ENCODE measurements at regions not wholly inside any gene's neighbourhood (a gene's known extent, or its start where the extent isn't known, plus 50 kb on each side); places are given as distances from the start of the nearest gene placed in this dataset.
"Not testable (repeated sequence)": the region's sequence is repeated elsewhere in the genome, so short reads cannot be mapped to it uniquely, and the experiment has no call there.

DNA sequence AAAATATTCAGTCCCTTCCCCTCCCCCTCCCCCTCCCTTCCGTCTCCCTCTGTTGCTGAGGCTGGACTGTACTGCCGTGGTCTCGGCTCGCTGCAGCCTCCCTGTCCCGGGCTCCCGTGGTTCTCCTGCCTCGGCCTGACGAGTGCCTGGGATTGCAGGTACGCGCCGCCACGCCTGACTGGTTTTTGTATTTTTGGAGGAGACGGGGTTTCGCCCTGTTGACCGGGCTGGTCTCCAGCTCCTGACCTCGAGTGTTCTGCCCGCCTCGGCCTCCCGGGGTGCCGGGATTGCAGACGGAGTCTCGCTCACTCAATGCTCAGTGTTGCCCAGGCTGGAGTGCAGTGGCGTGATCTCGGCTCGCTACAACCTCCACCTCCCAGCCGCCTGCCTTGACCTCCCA, 135.5 kb upstream of the PROKR2 start:
- not testable (repeated sequence) for DNase-seq

DNA sequence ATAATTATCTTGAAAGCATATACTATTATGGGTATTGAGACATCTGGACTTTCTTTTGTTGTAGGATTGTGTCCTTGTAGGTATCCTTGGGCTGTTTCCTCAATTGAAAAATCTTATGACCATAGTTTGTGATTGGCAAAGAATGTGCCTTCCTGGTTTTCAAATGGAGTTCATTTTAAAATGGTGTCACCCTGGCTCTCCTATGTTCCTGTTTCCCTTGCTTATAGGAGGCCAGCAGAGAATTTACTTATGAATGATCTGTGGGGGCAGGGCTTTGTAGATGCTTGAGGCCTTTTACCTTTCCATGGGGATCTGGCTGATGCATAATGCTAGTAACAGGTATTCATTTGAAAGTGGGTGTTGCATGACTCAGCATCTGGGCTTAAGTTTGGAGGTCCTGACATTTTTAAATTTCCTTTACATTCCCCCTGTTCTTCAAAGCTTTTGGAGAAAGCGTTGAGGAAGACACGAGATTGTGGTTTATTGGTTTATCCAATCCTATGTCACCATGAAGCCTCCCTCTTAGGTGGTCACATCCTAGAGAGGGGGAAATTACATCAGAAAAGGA, 135.0 kb upstream of the PROKR2 start:
- DNase-seq = no peak

DNA sequence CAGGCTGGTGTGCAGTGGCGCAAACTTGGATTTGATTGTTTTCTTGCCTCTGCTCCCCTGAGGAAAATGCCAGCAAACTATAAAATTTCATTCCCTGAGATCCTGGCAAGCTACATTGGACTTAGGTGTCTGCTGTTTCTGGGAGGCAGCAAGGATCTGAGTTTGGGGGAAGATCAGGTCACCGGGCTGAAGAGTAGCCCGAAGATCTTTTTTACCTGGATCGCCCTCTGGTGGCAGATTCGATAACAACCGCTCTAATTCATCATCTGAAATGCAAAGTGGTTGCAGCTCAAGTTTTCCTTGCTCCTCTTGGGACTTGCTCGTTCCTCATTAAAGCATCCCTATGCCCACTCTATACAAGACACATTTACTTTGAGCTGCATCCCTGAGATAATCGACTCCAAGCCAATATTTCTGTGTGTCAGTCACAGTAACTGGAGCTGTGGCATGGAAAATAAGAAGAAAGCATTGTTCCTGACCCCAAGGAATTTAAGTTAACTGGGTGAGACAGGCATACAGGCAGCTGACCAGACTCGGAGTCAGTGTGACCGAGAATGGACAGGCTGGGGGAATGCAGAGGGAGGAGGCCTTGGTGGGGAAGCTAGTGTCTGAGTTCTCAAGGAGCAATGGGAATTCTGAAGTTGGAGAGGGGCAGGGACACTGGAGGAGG, 131.8 kb upstream of the PROKR2 start:
- peak; percentile 36 for DNase-seq

DNA sequence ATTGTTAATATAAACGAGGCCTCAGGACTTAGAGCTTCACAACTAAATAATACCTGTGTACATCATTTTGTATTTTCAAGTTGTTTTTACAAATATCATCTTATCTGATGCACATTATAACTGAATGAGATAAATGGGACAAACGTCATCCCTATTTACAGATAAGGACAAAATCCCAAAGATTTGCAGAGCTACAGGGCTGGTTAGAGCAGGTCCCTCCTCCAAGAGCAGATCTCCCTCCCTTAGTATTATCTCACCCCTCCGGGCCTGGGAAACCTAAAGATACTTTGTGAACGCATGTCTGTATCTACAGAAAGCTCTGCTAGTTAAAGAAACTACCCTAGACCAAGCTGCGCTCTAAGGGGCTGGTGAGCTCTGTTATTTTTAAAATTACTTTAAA, 130.4 kb upstream of the PROKR2 start:
- no peak for DNase-seq

DNA sequence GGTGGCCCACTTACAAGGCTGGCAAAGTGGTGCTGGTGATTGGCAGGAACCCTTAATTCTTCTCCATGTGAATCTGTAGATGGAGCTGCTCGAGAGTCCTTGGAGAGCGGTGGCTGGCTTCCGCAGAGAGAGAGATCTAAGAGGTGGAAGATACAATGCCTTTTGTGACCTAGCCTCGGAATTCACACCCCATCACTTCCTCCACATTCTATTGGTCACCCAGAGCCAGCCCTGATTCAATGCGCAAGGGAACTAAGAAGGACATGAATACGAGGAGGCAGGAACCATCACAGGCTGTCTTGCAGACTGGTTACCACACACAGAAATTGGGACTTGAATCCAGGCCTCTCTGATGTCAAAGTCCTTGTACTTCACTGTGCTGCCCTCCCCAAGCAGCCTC, 128.9 kb upstream of the PROKR2 start:
- no peak for DNase-seq

DNA sequence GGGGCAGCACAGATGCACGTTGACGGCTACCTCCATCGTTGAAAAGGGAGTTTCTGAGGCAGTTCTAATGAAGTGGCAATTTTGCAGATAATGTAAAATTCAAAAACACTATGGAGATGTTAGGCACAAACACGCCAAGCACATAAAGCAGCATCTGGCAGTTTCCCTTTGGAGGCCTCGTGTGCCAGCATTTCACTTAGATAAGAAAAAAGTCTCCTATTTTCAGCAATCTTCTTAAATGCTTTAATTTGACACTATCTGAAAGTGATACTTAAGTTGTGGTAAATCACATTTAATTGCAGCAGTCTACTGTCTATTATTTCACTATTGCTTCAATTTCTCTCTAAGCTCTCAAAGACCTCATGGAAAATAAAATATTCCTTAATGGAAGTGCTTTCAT, 125.3 kb upstream of the PROKR2 start:
- DNase-seq = no peak

DNA sequence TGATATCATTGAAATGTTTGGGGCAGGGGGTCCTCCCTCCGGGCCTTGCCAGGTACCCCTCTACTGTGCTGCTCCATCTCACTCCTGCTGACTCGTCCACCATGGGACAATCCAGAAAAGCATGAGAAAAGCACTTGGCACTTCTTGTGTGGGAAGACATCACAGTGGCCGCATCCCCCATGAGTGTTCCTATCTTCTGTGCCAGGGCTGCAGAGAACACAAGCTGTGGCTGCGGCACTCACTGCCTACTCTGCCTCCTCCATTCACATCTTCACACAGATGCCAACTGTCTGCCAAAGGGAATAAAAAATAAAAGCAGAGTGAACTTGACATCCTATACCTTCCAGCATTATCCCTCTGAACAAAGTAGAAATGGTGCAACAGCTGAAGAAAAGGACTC, 117.4 kb upstream of the PROKR2 start:
- no peak for DNase-seq

DNA sequence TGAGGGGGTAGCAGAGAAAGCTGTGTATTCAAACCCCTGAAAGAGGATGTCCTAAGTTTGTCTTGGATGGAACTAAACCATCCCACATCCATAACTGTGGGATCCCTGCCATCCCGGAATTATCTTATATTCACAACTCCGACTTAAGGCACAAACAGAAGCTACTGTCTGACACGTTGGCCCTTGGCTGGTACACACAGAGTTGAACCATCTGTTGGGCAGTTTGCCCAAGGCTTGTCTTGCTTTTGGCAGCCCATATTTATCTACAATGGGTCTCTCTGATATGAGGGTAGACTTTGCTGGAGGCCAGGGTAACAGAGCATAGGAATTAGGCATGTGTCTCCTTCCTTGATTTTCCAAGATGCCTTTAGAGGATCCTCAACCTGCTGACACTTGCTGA, 116.6 kb upstream of the PROKR2 start:
- no peak for DNase-seq

DNA sequence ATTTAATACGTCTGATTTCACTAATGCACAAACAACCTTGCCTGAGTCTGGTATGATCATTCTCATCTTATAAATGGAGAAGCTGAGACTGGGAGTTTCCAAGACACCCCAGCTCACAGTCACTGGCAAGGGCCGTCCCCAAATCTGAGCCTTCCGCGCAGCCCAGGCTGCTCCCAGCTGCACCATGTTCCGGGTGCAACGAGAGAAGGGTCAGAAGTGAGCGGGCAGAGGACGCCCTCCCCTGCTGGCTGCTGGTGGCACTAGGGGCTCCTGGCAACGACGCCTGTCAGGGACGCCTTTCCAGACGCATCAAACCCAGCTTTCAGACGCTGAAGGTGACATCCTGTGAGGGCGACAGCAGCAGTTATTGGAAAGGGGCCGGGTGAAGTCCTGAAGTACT, 115.3 kb upstream of the PROKR2 start:
- no peak for DNase-seq

DNA sequence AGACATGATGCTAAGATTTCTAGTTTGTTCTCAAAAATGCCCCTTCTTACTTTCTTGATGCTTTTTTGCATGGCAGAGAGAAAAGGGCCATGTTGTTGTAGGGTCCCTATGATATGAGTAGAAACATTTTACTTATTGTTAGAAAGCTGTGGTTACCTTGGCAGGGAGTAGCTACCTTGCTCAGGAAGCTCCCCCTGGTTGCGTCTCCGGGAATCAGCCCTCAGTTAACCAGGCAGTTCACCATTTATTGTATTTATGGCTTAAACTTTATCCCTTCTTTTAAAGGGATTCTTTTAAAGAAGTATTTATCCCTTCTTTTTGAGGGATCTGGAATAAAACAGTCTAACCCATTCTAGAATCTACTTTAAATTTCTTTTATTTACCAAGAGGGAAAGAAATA, 113.9 kb upstream of the PROKR2 start:
- no peak for DNase-seq

DNA sequence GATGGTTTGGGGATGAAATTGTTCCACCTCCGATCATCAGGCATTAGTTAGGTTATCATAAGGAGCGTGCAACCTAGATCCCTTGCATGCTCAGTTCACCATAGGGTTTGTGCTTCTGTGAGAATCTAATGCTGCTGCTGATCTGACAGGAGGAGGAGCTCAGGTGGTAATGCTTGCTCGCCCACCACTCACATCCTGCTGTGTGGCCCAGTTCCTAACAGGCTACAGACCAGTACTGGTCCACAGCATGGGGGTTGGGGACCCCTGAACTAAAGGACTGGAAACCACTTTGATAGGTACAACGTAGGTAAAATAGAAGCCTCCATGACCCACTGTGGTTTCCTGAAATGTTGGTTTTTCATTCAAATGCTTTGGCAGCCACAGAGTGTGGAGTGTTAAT, 109.3 kb upstream of the PROKR2 start:
- DNase-seq = no peak

DNA sequence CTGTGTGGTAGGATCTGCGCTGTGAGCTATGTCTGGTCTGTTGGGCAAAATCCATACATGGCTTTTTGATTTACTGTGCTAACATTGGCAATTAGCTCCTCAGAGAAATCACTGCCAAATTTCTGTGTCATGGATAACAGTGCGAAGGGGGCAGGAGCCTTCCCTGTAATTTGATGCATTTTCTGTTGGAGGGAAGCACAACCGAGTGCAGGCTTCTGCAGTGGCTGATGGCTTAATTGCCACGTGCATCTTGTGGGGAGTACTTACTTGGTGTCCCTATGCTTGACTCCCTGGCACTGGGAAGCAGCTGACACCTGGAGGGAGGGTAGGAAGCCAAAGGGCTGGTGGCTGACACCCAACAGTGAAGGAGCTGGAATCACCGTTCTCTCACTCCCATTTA, 99.3 kb upstream of the PROKR2 start:
- no peak for DNase-seq

DNA sequence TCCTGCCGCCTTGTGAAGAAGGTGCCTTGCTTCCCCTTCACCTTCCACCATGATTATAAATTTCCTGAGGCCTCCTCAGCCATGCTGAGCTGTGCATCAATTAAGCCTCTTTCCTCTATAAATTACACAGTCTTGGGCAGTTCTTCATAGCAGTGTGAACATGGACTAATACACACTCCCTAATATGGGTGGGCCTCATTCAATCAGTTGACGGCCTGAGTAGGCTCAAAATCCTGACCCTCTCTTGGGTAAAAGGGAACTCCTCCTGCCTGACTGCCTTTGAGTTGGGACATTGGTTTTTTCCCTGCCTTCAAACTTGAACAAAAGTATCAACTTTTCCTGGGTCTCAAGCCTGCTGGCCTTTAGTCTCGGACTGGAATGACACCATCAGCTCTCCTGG, 96.6 kb upstream of the PROKR2 start:
- no peak for DNase-seq

DNA sequence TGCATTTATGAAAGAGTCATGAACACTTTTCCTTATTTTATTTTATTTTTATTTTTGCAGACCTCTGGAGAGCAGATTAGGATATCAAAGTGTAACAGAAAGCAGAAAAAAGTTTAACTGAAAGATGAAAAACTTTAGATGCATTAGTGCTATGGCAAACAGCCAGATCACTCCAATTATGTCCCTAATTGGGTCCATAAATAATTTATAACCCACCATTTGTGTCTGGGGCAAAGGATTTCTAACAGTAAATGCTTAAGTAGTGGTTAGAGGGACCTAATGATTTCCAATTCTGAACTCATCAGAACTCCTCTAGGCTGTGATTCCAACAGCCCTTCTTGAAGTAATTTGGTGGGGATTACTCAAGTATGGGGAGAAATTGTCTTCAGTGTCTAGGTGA, 93.7 kb upstream of the PROKR2 start:
- DNase-seq = no peak

DNA sequence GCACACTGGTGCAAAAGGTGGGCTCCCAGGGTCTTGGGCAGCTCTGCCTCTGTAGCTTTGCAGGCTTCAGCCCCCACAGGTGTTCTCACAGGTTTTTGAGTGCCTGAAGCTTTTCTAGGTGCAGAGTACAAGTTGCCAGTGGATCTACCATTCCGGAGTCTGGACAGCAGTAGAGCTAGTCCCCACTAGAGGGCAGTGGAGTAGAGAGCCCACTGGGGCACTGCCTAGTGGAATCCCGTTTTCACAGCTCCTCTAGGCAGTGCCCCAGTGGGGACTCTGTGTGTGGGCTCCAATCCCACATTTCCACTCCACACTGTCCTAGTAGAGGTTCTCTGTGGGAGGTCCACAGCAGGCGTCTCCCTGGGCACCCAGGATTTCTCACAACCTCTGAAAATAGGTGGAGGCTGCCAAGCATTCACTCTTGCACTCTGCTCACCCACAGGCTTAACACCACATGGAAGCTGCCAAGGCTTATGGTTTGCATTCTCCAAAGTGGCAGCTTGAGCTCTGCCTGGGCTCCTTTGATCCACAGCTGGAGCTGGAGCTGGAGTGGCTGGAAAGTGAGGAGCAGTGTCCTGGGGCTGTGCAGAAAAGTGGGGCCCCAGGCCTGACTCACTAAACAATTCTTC, 86.3 kb upstream of the PROKR2 start:
- DNase-seq = no peak

DNA sequence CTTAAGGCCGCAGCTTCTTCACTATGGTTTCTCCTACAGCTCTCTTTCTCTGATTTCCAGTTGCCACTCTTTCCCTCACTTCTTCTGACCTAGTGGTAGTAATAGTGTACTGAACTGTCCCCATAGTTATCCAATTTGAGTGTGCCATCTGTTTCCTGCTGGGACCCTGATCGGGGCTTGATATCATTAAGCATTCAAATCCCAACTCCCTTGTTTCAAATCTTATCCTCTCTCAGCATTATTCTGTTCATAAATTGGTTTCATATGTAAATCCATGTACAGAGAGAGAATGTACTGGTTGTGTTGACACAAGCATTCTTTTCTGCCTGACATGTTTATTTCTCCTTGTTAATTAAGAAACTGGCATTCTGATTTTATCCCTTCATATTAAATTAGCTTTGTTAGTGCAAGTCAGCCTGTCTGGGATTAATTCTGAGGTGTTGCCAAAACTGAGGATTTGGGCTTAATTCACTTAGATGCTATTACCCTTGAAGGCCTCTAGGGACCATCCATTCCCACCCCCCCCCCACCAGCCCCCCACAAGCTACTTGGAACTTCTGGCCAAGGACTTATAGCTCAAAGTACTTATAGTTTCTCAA, 84.6 kb upstream of the PROKR2 start:
- DNase-seq = no peak

DNA sequence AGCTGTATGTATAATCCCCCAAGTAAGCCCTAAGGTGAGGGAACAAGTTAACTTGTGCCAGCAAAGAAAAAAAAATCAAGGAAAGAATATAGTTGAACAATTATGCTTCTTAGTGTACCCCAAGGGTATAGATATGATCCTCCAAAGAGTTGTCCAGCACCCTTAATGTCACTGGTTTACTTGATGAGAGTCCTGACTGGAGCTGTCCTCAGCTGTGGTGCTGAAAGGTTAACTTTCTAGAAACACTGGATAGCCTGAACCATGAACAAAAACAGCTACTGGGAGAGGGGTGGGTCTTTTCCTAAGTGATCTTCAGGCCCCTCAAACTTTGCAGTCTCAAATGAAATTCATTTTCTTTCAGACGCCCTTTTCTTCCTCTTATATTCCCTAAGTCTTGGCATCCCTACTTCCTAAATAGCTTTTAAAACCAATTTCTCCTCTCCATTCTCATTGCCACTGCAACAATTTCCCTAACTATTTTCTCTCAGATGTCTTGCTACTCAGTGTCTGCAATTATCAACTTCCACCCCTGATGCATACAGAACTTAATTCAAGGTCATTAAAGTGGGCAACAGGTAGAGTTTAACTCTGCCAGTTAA, 83.5 kb upstream of the PROKR2 start:
- DNase-seq = no peak

DNA sequence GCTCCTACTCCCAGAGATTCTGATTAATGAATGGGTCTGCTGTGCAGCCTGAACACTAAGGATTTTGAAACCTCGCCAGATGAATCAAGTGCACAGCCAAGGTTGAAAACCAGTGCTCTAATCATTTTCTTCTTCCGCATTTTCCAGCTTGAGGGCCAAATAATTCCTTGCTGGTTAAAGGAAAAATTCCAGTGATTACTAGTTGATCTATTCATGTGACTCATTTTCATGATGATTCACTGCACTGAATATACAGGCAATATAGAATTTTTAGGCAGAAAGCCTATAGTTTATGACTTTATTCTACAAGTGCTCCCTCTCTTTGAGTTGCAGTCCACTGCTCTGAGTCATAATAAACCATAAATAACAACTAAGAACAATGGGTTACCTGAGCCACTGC, 80.6 kb upstream of the PROKR2 start:
- DNase-seq = no peak

DNA sequence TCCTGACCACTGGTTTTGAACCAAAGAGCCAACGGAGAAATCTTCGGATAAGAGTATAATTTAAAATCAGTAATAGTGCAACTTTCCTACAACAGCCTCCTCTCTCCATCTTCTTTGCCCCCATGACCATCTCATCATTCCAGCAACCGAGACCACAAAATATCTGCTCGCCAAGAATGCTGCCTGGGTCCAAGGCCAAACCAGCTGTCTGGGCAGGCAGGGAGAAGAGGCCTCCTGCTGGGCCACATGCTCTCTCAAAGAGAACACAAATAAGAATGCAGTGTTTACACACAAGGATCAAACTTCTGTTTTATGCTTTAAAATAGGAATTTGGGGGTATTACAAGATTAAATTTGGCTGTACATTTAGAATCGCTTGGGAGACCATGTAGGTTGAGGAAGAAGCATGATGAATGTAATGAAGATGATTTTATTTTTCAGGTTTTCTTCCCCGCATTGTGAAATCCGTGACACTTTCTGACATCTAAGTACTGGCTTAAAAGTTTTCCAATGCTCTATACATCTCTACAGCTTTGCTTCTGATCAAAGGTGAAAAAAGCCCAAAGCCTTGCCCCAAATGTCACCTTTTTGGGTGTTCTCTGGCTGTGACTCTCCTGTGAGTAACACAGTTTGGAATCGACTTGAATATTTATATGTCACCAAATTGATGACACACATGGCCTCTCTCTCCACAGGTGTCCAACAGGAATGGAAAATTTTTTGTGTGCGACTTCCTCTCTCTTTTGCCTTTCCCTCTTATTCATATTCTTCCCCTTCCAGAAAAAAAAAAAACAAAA, 79.4 kb upstream of the PROKR2 start:
- no peak for DNase-seq

DNA sequence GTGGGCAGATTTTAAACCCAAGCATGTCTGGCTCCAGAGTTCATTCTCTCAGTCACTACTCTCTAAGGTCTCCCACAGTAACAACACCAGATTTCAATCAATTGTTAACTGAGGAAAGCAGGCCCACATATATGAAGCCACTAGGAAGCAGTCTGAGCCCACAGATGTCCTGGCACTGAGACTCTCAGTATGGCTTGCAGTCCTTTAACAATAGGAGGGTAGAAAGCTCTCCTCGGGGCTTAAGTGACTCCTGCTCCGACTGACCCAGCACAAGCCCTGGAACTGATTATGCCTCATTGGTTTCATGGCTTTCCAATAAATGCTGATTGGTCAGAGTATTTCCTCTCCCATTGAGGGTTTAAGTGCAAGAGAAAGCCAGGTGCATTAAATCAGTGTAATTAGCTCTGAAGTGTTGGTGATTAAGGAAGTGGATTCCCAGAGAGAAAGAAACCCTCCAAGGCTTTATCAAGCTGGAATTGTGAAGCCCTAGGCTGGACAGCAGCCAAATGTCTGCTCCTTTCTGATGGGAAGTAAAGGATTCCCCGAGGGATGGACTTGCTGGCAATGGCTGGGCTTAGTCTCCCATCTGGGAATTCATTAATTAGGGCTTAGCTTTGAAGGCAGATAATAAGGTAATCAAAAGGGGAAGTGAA, 76.6 kb upstream of the PROKR2 start:
- no peak for DNase-seq

DNA sequence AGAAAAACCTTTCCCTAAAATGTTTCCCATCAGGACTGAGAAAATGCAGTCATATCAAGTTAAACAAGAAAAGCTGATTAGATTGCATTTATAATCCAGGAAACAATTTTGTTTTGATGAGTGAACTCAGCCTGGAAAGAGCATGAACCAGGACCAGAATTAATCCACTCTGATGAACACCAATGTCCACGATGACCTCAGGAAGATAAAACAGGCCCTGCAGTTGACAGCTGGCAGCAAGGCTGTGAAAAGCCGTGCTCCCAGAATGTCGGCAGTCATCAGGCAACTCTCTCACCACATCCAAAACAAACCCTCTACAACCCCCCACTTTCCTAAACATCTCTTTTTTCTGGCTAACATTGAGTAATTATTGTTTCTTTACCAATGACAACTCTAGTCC, 74.0 kb upstream of the PROKR2 start:
- DNase-seq = no peak

DNA sequence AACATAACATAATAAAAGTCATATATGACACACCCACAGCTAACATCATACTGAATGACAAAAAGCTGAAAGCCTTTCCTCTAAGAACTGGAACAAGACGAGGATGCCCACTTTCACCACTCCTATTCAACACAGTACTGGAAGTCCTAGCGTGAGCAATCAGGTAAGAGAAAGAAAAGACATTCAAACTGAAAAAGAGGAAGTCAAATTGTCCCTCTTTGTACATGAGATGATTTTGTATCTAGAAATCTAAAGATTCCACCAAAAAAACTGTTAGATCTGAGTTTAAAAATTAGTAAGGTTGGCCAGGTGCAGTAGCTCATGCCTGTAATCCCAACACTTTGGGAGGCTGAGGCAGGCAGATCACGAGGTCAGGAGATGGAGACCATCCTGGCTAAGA, 70.1 kb upstream of the PROKR2 start:
- not testable (repeated sequence) for DNase-seq

DNA sequence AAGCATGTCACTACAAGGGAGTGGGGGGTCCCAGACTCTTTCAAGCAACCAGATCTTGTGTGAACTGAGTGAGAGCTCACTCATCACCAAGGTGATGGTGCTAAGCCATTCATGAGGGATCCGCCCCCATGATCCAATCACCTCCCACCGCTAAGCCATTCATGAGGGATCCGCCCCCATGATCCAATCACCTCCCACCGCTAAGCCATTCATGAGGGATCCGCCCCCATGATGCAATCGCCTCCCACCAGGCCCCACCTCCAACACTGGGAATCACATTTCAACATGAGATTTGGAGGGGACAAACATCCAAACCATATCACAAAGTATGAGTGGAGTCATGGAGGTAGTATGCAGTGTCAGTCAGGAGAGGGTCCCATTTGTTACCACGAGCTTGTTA, 64.8 kb upstream of the PROKR2 start:
- not testable (repeated sequence) for DNase-seq

All from activated T-cell treated with anti-CD3 and anti-CD28 coated beads for 4 hours (primary cell).